ENCODE measurements at regions not wholly inside any gene's neighbourhood (a gene's known extent, or its start where the extent isn't known, plus 50 kb on each side); places are given as distances from the start of the nearest gene placed in this dataset.

DNA sequence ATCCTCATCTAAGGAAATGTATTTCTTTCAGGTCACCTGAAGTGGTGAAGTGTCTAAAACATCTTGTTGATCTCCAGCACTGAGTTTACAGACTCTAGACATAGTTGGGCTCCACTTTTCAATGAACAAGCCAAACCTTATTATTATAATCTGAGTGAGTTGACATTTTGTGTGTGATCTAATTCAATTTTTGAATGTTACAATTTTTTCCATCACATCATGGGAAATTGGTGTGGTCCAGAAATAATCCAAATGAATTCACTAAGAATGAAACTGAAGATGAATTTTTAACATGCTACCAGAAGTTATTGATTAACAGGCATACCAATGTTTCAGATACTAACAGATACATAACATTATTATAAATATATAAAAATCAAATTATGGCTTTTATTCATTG lies 75.6 kb upstream of the EFEMP1 start:
- TF ChIP-seq, protein P1, sequence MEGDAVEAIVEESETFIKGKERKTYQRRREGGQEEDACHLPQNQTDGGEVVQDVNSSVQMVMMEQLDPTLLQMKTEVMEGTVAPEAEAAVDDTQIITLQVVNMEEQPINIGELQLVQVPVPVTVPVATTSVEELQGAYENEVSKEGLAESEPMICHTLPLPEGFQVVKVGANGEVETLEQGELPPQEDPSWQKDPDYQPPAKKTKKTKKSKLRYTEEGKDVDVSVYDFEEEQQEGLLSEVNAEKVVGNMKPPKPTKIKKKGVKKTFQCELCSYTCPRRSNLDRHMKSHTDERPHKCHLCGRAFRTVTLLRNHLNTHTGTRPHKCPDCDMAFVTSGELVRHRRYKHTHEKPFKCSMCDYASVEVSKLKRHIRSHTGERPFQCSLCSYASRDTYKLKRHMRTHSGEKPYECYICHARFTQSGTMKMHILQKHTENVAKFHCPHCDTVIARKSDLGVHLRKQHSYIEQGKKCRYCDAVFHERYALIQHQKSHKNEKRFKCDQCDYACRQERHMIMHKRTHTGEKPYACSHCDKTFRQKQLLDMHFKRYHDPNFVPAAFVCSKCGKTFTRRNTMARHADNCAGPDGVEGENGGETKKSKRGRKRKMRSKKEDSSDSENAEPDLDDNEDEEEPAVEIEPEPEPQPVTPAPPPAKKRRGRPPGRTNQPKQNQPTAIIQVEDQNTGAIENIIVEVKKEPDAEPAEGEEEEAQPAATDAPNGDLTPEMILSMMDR (IDR thresholded peaks at IDR 0.05 in 2 of 3, conservative IDR thresholded peaks at IDR 0.05 in 1 of 3; ENCODE audit: control insufficient read depth in 2 of 3, extremely low read depth in 1 of 3, insufficient read depth in 1 of 3, low read depth in 3 of 3, low read length in 3 of 3): no peak
- TF ChIP-seq ZNF687 (IDR thresholded peaks at IDR 0.05) (no peak), CBX3 (IDR thresholded peaks at IDR 0.05; ENCODE audit: borderline replicate concordance, low read depth) (no peak)

Data from GM12878 (cell line).